Small intestine (tissue), 7 donors: ENCODE measurements at regions not wholly inside any gene's neighbourhood (a gene's known extent, or its start where the extent isn't known, plus 50 kb on each side); places are given as distances from the start of the nearest gene placed in this dataset.

Experiments used
- DNase-seq, 2 donors: peaks; one replicate each; pipeline versions ENCODE4 v3.0.0 to v3.0.0-alpha.2; 2013
- FAIRE-seq: peaks from 2 replicates; lab custom pipeline; 2012; peaks lifted over from hg19 to GRCh38; lab: Jason Lieb, UNC
- H3K27ac ChIP-seq, 3 donors: one replicate each; pipeline ENCODE4 v1.5.1; 2013; ENCODE audit warnings: low read length in 2 of 3, mild to moderate bottlenecking in 2 of 3, control low read depth in 1 of 3, inconsistent platforms in 1 of 3, low read depth in 1 of 3, moderate library complexity in 1 of 3
- H3K27me3 ChIP-seq, 3 donors: one replicate each; pipeline ENCODE4 v1.6.1; 2013; ENCODE audit warnings: low read length in 3 of 3, inconsistent platforms in 1 of 3; ENCODE audit not compliant: control insufficient read depth in 3 of 3, insufficient read depth in 3 of 3
- H3K36me3 ChIP-seq, 3 donors: one replicate each; pipeline ENCODE4 v1.6.1; 2013; ENCODE audit warnings: low read length in 3 of 3, inconsistent platforms in 1 of 3, low read depth in 1 of 3, mild to moderate bottlenecking in 1 of 3, moderate library complexity in 1 of 3; ENCODE audit not compliant: control insufficient read depth in 3 of 3, insufficient read depth in 2 of 3
- H3K4me1 ChIP-seq, 3 donors: one replicate each; pipeline ENCODE4 v1.6.1; 2013; ENCODE audit warnings: low read length in 2 of 3, inconsistent platforms in 1 of 3, low read depth in 1 of 3, mild to moderate bottlenecking in 1 of 3, moderate library complexity in 1 of 3; ENCODE audit not compliant: control insufficient read depth in 3 of 3, insufficient read depth in 2 of 3
- H3K4me3 ChIP-seq, 3 donors: one replicate each; pipeline ENCODE4 v1.5.1; 2013; ENCODE audit warnings: low read length in 3 of 3, control low read depth in 1 of 3, inconsistent platforms in 1 of 3, low read depth in 1 of 3, mild to moderate bottlenecking in 1 of 3, moderate library complexity in 1 of 3
- H3K9me3 ChIP-seq, 2 donors: one replicate each; pipeline ENCODE4 v1.6.1; 2013; ENCODE audit warnings: low read depth in 1 of 2, low read length in 1 of 2; ENCODE audit not compliant: control insufficient read depth in 2 of 2, insufficient read depth in 1 of 2
- WGBS, 3 donors: extraction: QIAGEN DNeasy Blood & Tissue Kit; methylation state at CpG; one replicate each; pipeline ENCODE4 v1.1.7; 2013; 5-methylcytosine and 5-hydroxymethylcytosine counted together
- donor health status: healthy with polysubstance abuse.
- donor health status: control.
- donor health status: control.
- donor health status: Bipolar disorder and iron deficiency.
- donor health status: healthy.

GRCh38 chr6:4559281-4559875, 216.8 kb upstream of the CDYL start:
- no peak overlapping the region for H3K4me3 ChIP-seq
- no peak for FAIRE-seq
- DNase-seq: no peak
- WGBS, 3 donors: 87 to 95% (median 91%) methylated on average over 19 of the region's 19 CpGs
- no peak overlapping the region for H3K27ac ChIP-seq
- H3K36me3 ChIP-seq: no peaks in the 10 kb centered on the region
- peaks cover 0 to 3% of the 10 kb centered on the region in 2 donors for H3K9me3 ChIP-seq
- no peaks in the 10 kb centered on the region for H3K4me1 ChIP-seq
- H3K27me3 ChIP-seq: peaks cover 0 to 3% (median 0%) of the 10 kb centered on the region in 3 donors

- FAIRE-seq (no peak), DNase-seq (no peak)
- Histone ChIP-seq H3K27ac (no peak overlapping the region), H3K36me3 (no peaks in the 10 kb centered on the region), H3K9me3 (no peaks in the 10 kb centered on the region), H3K4me1 (no peaks in the 10 kb centered on the region), H3K4me3 (no peak overlapping the region), H3K27me3 (no peaks in the 10 kb centered on the region)
Observed at GRCh38 chr6:4554645-4555044, 221.6 kb upstream of the CDYL start.

- Histone ChIP-seq H3K27me3 (no peaks in the 10 kb centered on the region), H3K4me3 (no peak overlapping the region), H3K4me1 (no peaks in the 10 kb centered on the region), H3K9me3 (no peaks in the 10 kb centered on the region), H3K27ac (no peak overlapping the region), H3K36me3 (no peaks in the 10 kb centered on the region)
- 62 to 72% (median 69%) methylated on average over 10 of the region's 10 CpGs for whole genome bisulfite sequencing, 3 donors
- no peak for DNase-seq
- no peak for FAIRE-seq
Observed at GRCh38 chr6:4553387-4553786, 222.8 kb upstream of the CDYL start.

GRCh38 chr6:4550227-4550597, 226.0 kb upstream of the CDYL start:
- Histone ChIP-seq H3K4me3 (no peak overlapping the region), H3K27ac (no peak overlapping the region), H3K36me3 (no peaks in the 10 kb centered on the region), H3K4me1 (no peaks in the 10 kb centered on the region), H3K27me3 (no peaks in the 10 kb centered on the region), H3K9me3 (no peaks in the 10 kb centered on the region)
- FAIRE-seq (no peak), DNase-seq (no peak)
- WGBS, 3 donors: 83 to 96% (median 86%) methylated on average over 1 of the region's 1 CpG

GRCh38 chr6:4549556-4550226, 226.5 kb upstream of the CDYL start:
- FAIRE-seq: no peak
- H3K36me3 ChIP-seq: no peaks in the 10 kb centered on the region
- H3K4me1 ChIP-seq: no peaks in the 10 kb centered on the region
- no peaks in the 10 kb centered on the region for H3K27me3 ChIP-seq
- no peak overlapping the region for H3K27ac ChIP-seq
- no peak overlapping the region for H3K4me3 ChIP-seq
- H3K9me3 ChIP-seq: no peaks in the 10 kb centered on the region
- no peak for DNase-seq
- 94 to 96% (median 95%) methylated on average over 23 of the region's 23 CpGs for WGBS, 3 donors

GRCh38 chr6:4545893-4546292, 230.3 kb upstream of the CDYL start:
- FAIRE-seq: no peak
- 41 to 67% (median 58%) methylated on average over 4 of the region's 4 CpGs for WGBS, 3 donors

GRCh38 chr6:4543596-4543995, 232.6 kb upstream of the CDYL start:
- Histone ChIP-seq H3K27ac (no peak overlapping the region), H3K27me3 (no peaks in the 10 kb centered on the region), H3K4me3 (no peak overlapping the region), H3K4me1 (no peaks in the 10 kb centered on the region), H3K36me3 (no peaks in the 10 kb centered on the region), H3K9me3 (no peaks in the 10 kb centered on the region)
- DNase-seq (no peak), FAIRE-seq (no peak)
- WGBS, 3 donors: 27 to 48% (median 31%) methylated on average over 2 of the region's 2 CpGs

More at GRCh38 chr6:4545893-4546292, 230.3 kb upstream of the CDYL start:
- DNase-seq: no peak
- H3K27me3 ChIP-seq: no peaks in the 10 kb centered on the region
- no peaks in the 10 kb centered on the region for H3K4me1 ChIP-seq
- H3K9me3 ChIP-seq: no peaks in the 10 kb centered on the region
- no peaks in the 10 kb centered on the region for H3K36me3 ChIP-seq
- no peak overlapping the region for H3K27ac ChIP-seq
- H3K4me3 ChIP-seq: no peak overlapping the region

GRCh38 chr6:4533576-4533975, 242.6 kb upstream of the CDYL start:
- H3K4me3 ChIP-seq: no peak overlapping the region
- DNase-seq: no peak
- peaks cover 0 to 7% of the 10 kb centered on the region in 2 donors for H3K9me3 ChIP-seq
- no peaks in the 10 kb centered on the region for H3K36me3 ChIP-seq
- WGBS, 3 donors: 91 to 96% (median 92%) methylated on average over 1 of the region's 1 CpG
- H3K27me3 ChIP-seq: no peaks in the 10 kb centered on the region
- no peak for FAIRE-seq
- no peaks in the 10 kb centered on the region for H3K4me1 ChIP-seq
- no peak overlapping the region for H3K27ac ChIP-seq

GRCh38 chr6:4531406-4531805, 244.8 kb upstream of the CDYL start:
- Histone ChIP-seq H3K27ac (no peak overlapping the region), H3K4me1 (no peaks in the 10 kb centered on the region), H3K4me3 (no peak overlapping the region), H3K36me3 (no peaks in the 10 kb centered on the region), H3K9me3 (peaks cover 0 to 7% of the 10 kb centered on the region in 2 donors), H3K27me3 (no peaks in the 10 kb centered on the region)
- WGBS, 3 donors: 50 to 60% (median 58%) methylated on average over 1 of the region's 1 CpG
- no peak for FAIRE-seq
- no peak for DNase-seq
